Upper lobe of left lung (tissue), 4 donors: ENCODE measurements at regions not wholly inside any gene's neighbourhood (a gene's known extent, or its start where the extent isn't known, plus 50 kb on each side); places are given as distances from the start of the nearest gene placed in this dataset.

Experiments used
- CTCF ChIP-seq, 6 experiments: fragments of 450-650 bp in 4 of 6; fragments of 200-600 bp in 2 of 6; sonication (generic) in 2 of 6; IDR thresholded peaks; one replicate each; pipeline ENCODE4 v1.5.1; 2016 to 2019; ENCODE audit warnings: antibody characterized with exemption in 6 of 6
- EP300 ChIP-seq, 4 donors: sonication (generic); formaldehyde crosslinking; IDR thresholded peaks; one replicate each; pipeline ENCODE4 v1.5.1; 2017; ENCODE audit warnings: antibody characterized with exemption in 4 of 4, control low read depth in 2 of 4
- POLR2AphosphoS5 ChIP-seq, 2 donors: sonication (generic); formaldehyde crosslinking; IDR thresholded peaks; one replicate each; pipeline ENCODE4 v1.5.1; 2017; ENCODE audit warnings: antibody characterized with exemption in 2 of 2

DNA sequence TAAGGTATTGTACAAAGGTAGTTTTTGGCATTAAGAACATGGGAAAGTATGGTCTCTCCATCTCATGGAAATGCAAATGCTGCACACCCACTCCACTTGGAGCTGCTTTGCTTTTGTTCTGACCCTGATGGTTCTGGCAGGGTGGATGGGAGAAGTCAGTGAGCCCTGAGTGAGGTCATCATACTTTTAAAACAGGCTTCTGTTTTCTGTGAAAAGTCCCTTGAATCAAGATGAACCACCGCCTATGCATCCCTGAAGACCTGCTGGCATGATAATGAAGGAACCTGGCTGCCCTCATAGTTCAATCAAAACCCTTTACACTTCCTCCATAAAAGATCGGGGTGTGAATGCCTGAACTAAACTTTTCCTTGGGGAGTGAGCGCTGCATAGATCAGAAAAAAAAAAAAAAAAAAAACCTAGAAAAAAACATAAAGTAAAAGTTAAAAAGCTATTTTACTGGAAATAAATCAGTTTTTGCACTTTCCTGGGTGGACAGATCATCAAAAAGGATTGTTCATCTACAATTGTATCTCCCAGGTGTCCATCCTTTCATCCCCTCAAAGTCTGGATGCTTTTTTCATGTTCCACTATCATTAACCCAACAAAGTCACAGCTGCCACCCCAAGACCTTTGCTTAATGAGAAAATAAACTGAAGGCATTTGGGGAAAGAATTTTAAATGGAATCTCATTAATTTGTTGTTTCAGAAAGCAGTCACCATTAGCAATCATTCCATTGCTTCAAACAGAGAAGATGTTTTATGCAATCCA lies 728.1 kb upstream of the DDX18 start:
- TF ChIP-seq CTCF (IDR thresholded peaks at IDR 0.05) (no peak), POLR2AphosphoS5 (IDR thresholded peaks at IDR 0.05) (no peak), EP300 (IDR thresholded peaks at IDR 0.05) (no peak)
